ENCODE measurements at regions not wholly inside any gene's neighbourhood (a gene's known extent, or its start where the extent isn't known, plus 50 kb on each side); places are given as distances from the start of the nearest gene placed in this dataset.

- no peak for ATAC-seq
These were observed 193.3 kb upstream of the CSF3R start for GRCh38 chr1:36675931-36676562.

DNA sequence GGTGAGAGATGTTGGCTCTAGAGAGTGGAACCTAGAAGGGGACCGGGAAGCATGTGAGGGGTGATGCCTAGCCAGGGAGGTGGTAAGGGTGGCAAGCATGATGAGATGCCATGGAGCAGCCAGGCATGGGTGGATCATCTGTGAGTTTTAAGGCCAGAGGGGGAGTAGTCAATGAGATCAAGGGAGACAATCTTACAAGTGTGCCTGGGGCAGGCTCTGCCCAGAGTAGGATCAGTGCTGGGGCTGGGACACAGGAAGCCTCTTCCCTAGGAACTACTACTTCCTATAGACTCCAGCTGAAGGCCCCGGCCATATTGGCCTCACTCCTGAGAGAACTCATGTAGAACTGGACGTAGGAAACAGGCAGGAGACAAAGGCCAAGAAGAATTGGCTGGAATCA, 192.4 kb upstream of the CSF3R start:
- no peak for ATAC-seq

DNA sequence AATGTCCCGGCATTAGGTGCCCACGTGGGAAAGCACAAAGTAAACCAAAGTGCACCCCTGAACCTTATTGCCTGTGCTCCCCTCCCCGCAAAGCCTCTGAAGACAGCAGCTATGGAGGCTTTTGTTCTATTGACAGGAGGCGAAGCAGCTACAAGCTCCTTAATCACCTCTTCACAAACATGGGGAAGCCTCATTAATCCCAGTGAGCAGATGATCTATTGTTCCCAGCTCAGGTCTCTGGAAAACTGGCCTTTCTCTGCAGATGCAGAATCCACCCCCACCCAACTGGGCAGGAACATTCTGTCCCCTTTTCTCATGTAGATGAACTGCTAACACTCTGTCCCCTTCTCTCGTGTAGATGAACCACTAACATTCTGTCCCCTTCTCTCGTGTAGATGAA, 190.5 kb upstream of the CSF3R start:
- ATAC-seq, result no peak

DNA sequence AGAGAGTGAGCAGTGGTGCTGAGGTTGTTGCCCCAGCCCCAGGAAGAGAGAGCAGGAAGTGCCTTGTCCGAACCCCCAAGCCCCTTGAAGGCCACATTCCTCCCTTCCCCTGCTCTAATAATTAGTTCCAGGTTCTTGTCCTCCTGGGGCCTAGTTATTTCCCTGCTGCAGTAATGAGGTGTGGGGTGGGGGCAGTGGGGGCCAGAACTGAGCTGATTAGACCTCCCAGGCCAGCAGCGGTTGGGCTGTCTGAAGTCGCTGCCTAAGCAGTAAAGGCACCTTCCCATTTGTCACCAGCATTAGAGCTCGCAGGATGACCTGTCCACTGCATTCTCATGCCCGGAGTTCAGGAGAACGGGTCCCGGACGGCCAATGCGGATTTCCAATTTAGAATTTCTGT, 186.5 kb upstream of the CSF3R start:
- ATAC-seq, result no peak

DNA sequence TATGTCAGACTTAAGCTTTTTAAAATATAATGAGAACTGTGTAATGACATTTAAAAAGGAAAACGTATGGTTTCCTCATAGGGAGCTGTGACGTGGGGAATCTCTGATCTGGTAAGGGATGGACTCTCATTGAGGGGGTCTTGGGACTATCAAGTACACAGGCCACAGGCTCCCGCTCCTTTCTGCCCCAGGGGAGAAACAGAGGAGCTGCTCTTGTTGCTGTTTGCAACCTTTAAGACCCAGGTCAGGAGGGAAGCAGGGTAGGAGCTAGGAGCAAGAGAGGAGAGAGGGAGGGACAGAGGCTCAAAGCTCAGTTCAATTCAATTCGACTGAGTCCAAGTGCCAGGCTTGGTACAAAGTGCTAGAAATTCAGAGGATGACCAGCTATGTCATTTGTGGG, 185.1 kb upstream of the CSF3R start:
- no peak for ATAC-seq

- ATAC-seq, result no peak
These were observed 184.5 kb upstream of the CSF3R start for GRCh38 chr1:36667256-36667655.

- ATAC-seq, result no peak
These were observed 182.9 kb upstream of the CSF3R start for GRCh38 chr1:36665478-36666080.

DNA sequence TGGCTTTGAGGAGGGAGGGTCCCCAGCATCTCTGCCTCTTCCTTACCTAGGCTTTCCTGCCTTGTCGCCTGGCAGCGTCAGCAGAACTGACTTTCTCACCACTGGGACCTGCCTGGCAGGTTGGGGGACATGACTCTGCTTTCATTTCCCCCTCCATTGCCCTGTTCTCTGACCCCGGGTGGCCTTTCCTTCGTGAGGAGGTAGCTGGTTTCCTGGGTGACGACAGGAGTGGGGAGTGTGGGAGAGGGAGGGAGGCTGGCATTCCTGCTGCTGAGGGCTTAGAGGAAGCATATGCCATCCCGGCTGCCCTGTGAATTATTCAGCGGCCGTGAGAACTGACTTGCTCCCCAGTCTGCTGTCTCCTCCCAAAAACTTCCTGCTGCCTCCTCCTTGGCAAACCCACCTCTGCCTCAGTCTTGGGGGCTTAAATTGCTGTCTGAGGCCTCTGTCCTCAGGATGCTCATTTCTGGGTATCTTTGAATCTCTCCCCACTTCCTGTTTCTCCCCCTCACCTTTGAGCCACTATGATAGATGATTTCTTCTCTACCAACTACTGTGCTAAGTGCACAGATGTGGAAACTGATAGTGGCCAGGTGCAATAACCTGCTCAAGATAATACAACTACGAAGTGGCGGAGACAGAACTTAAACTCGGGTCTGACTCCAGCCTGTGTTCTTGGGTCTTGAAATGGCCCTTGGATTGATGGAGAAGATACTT, 182.0 kb upstream of the CSF3R start:
- ATAC-seq, result no peak

GRCh38 chr1:36663772-36664430, 181.2 kb upstream of the CSF3R start:
- ATAC-seq, result no peak

GRCh38 chr1:36658838-36659237, 176.1 kb upstream of the CSF3R start:
- no peak for ATAC-seq

DNA sequence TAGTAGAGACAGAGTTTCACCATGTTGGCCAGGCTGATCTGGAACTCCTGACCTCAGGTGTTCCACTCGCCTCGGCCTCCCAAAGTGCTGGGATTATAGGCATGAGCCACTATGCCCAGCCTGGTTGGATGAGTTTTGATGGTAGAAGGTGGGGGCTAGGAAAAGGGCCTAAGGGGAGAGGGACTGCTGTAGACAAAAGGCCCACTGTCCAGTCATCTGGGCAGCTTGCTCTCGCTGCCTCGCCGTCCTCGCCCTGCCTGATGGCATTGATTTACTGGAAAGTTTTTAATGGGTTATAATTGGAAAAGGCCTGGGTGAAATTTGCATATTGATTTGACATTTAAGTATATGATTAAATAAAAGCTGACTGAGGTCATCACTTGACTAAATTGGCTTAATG, 175.1 kb upstream of the CSF3R start:
- no peak for ATAC-seq

DNA sequence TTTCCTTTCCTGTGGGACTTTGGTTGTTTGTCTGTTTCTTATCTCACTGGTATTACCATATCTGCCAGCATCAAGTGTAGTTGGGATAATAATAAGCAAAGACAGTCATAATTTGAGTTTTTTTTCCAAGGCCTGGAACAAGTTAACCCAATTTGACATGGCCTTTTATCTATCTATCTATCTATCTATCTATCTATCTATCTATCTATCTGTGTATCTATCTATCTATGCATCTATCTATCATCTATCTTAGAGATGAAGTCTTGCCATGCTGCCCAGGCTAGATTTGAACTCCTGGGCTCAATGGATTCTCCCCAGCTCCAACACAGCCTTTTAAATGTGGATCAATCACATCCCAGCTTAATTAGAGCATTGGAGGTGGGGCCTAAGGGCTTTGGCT, 174.1 kb upstream of the CSF3R start:
- ATAC-seq, result no peak

GRCh38 chr1:36656271-36656670, 173.6 kb upstream of the CSF3R start:
- ATAC-seq, result no peak

GRCh38 chr1:36654586-36654985, 171.9 kb upstream of the CSF3R start:
- ATAC-seq, result no peak

GRCh38 chr1:36653850-36654249, 171.1 kb upstream of the CSF3R start:
- ATAC-seq, result peak; percentile 31

GRCh38 chr1:36652586-36652985, 169.9 kb upstream of the CSF3R start:
- ATAC-seq, result no peak

- no peak for ATAC-seq
These were observed 169.3 kb upstream of the CSF3R start for GRCh38 chr1:36652011-36652410.

- ATAC-seq, result no peak
These were observed 168.6 kb upstream of the CSF3R start for GRCh38 chr1:36651176-36651910.

DNA sequence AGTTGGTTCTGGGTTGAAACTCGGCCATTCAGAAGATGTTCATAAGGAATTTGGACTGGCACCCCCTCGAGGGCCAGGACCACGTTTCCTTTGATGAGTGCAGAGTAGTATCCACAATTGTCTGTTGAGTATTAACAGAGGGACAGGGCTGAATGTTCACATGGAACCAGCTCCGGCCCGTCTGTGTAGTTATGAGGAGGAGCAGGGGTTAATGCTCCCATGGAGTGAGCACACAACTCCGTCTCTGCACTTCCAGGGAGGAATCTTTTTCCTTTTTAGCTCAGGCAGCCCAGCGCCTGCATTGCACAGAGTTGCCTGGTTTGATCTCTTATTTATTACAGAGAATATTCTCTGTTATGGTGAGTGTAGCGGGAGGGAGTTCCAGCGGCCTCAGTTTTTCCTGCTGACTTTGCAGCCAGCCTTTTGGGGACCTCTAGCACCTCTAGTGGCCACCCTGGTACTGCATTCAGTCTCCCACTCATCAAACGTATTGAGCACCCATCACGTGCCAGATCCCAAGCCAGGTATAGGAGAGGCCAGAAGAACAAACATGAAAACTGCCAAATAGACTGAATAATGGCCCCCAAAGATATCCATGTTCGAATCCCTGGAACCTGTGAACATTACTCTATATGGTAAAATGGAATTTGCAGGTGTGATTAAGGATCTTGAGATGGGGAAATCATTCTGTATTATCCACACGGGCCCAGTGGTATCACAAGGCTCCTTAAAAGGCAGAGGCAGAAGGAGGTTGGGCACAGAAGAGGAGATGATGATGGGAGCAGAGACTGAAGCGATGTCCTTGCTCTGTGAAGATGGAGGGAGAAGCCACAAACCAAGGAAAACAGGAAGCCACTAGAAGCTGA, 167.7 kb upstream of the CSF3R start:
- ATAC-seq, result peak; percentile 83

DNA sequence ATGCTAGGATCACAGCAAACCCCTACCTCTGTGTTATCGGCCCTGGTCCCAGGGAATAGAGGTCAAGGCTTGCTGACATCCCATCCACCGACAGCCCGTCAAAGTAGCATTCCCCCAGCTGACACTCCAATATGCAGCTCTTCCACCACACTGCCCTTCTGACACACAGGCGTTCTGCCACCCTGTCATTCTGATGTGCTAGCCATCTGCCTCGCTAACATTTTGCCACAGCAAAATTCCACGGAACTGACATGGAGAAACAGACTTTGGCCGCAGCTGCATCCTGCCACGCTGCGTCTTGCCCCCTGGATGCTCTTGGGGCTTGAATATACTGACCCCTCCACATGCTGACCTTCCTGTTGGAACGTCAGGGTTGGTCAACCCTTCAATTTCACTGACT, 163.2 kb upstream of the CSF3R start:
- no peak for ATAC-seq

GRCh38 chr1:36644556-36644955, 161.8 kb upstream of the CSF3R start:
- ATAC-seq, result no peak
